H1 (cell line): ENCODE measurements at regions not wholly inside any gene's neighbourhood (a gene's known extent, or its start where the extent isn't known, plus 50 kb on each side); places are given as distances from the start of the nearest gene placed in this dataset.
A peak's percentile ranks its signal among the peaks of the same experiment; 100 is the strongest.

ENCODE experiments used
- CTCF ChIA-PET: fragments of 300-600 bp; sonication (Branson Sonifier 250); formaldehyde crosslinking; loops from one replicate; lab custom pipeline; 2021; ENCODE audit not compliant: partially characterized antibody; lab: Charles Lee
- POLR2A ChIA-PET: fragments of 300-600 bp; sonication (Branson Sonifier 250); formaldehyde crosslinking; loops from one replicate; lab custom pipeline; 2021; ENCODE audit warnings: inconsistent platforms; ENCODE audit not compliant: partially characterized antibody; lab: Charles Lee
- DNase-seq, 2 experiments: peaks; one replicate each; pipeline versions ENCODE4 v3.0.0 to v3.0.0-alpha.2; 2010 to 2022; ENCODE audit warnings: low spot score in 2 of 2, low read depth in 1 of 2, mixed read lengths in 1 of 2
- FAIRE-seq: peaks from 2 replicates; lab custom pipeline; 2011; peaks lifted over from hg19 to GRCh38; lab: Jason Lieb, UNC
- H2AFZ ChIP-seq: 2 replicates; pipeline ENCODE4 v1.8.1; 2012; ENCODE audit warnings: low read length, inconsistent platforms
- H2AK5ac ChIP-seq: 2 replicates; pipeline ENCODE4 v1.6.1; 2013; ENCODE audit warnings: low read depth, low read length
- H2BK120ac ChIP-seq: replicated peaks from 2 replicates; pipeline ENCODE3; 2013; ENCODE audit warnings: low read depth, low read length, inconsistent platforms
- H2BK12ac ChIP-seq: 2 replicates; pipeline ENCODE4 v1.6.1; 2013; ENCODE audit warnings: low read depth, low read length
- H2BK15ac ChIP-seq: 2 replicates; pipeline ENCODE4 v1.6.1; 2013; ENCODE audit warnings: low read length
- H2BK20ac ChIP-seq: 2 replicates; pipeline ENCODE4 v1.6.1; 2013; ENCODE audit warnings: low read length
- H2BK5ac ChIP-seq: 2 replicates; pipeline ENCODE4 v1.6.1; 2013; ENCODE audit warnings: low read depth, low read length
- H3K14ac ChIP-seq: 2 replicates; pipeline ENCODE4 v1.6.1; 2013; ENCODE audit warnings: inconsistent platforms; ENCODE audit not compliant: insufficient read length
- H3K18ac ChIP-seq: 2 replicates; pipeline ENCODE4 v1.6.1; 2013; ENCODE audit warnings: low read length; ENCODE audit errors: extremely low read depth
- H3K23ac ChIP-seq: 2 replicates; pipeline ENCODE4 v1.6.1; 2013; ENCODE audit warnings: inconsistent platforms; ENCODE audit not compliant: insufficient read length
- H3K23me2 ChIP-seq: 2 replicates; pipeline ENCODE4 v1.6.1; 2013; ENCODE audit warnings: low read depth, low read length
- H3K27ac ChIP-seq: 2 replicates; pipeline ENCODE4 v1.6.1; 2011; ENCODE audit warnings: low read depth, low read length, inconsistent platforms
- H3K27me3 ChIP-seq, 4 experiments: replicated peaks in 1 of 4; 1 replicate in 1 of 4; 2 replicates in 3 of 4; pipeline versions ENCODE4 v1.6.1 to v1.8.1; 2011 to 2013; ENCODE audit warnings: low read length in 3 of 4, mild to moderate bottlenecking in 3 of 4, inconsistent platforms in 2 of 4, mixed read lengths in 2 of 4, moderate library complexity in 1 of 4; ENCODE audit not compliant: control insufficient read depth in 3 of 4, insufficient read depth in 3 of 4; ENCODE audit errors: extremely low read depth in 1 of 4
- H3K36me3 ChIP-seq, 4 experiments: 2 replicates each; pipeline versions ENCODE4 v1.6.1 to v1.8.1; 2011 to 2013; ENCODE audit warnings: mild to moderate bottlenecking in 4 of 4, low read length in 3 of 4, moderate library complexity in 2 of 4, control low read depth in 1 of 4, inconsistent platforms in 1 of 4; ENCODE audit not compliant: insufficient read depth in 4 of 4, control insufficient read depth in 2 of 4
- H3K4ac ChIP-seq: replicated peaks from 2 replicates; pipeline ENCODE3; 2013; ENCODE audit warnings: low read length, low read depth, mixed read lengths, inconsistent platforms; ENCODE audit not compliant: insufficient read length
- H3K4me1 ChIP-seq, 4 experiments: replicated peaks in 1 of 4; 1 replicate in 1 of 4; 2 replicates in 3 of 4; pipeline versions ENCODE4 v1.6.1 to v1.8.1; 2011 to 2013; ENCODE audit warnings: low read length in 3 of 4, inconsistent platforms in 2 of 4, mixed read lengths in 1 of 4; ENCODE audit not compliant: insufficient read depth in 4 of 4, control insufficient read depth in 3 of 4
- H3K4me2 ChIP-seq, 2 experiments: 2 replicates each; pipeline versions ENCODE4 v1.6.1 to v1.8.1; 2011 to 2013; ENCODE audit warnings: low read depth in 2 of 2, low read length in 2 of 2, control low read depth in 1 of 2, inconsistent platforms in 1 of 2, mild to moderate bottlenecking in 1 of 2; ENCODE audit not compliant: insufficient read depth in 1 of 2
- H3K4me3 ChIP-seq, 4 experiments: fragments of 200-600, 300-600 bp in 1 of 4; sonication (generic), shearing (Covaris generic), sonication (Bioruptor Twin) in 1 of 4; 2 replicates each; pipeline versions ENCODE4 v1.5.1 to v1.8.1; 2011 to 2016; ENCODE audit warnings: low read length in 4 of 4, low read depth in 3 of 4, control low read depth in 2 of 4, inconsistent platforms in 2 of 4, mild to moderate bottlenecking in 2 of 4, mixed read lengths in 1 of 4, moderate library complexity in 1 of 4; ENCODE audit not compliant: insufficient read depth in 2 of 4; ENCODE audit errors: extremely low read depth in 1 of 4
- H3K56ac ChIP-seq: replicated peaks from 2 replicates; pipeline ENCODE3; 2013; ENCODE audit warnings: low read depth, mild to moderate bottlenecking, mixed read lengths, low read length, inconsistent platforms; ENCODE audit not compliant: insufficient read length
- H3K79me1 ChIP-seq: 2 replicates; pipeline ENCODE4 v1.6.1; 2013; ENCODE audit warnings: low read depth, low read length, control low read depth
- H3K79me2 ChIP-seq, 2 experiments: 2 replicates each; pipeline versions ENCODE4 v1.6.1 to v1.8.1; 2012 to 2013; ENCODE audit warnings: low read length in 2 of 2, mild to moderate bottlenecking in 2 of 2, inconsistent platforms in 1 of 2; ENCODE audit not compliant: insufficient read depth in 2 of 2, control insufficient read depth in 1 of 2
- H3K9ac ChIP-seq, 4 experiments: replicated peaks in 1 of 4; 1 replicate in 1 of 4; 2 replicates in 3 of 4; pipeline versions ENCODE4 v1.6.1 to v1.8.1; 2011 to 2013; ENCODE audit warnings: low read depth in 3 of 4, low read length in 3 of 4, control low read depth in 2 of 4, mild to moderate bottlenecking in 2 of 4, moderate library complexity in 2 of 4, inconsistent platforms in 1 of 4; ENCODE audit errors: extremely low read depth in 1 of 4
- H3K9me3 ChIP-seq, 2 experiments: 2 replicates each; pipeline versions ENCODE4 v1.6.1 to v1.8.1; 2012 to 2013; ENCODE audit warnings: mild to moderate bottlenecking in 2 of 2, moderate library complexity in 2 of 2, control low read depth in 1 of 2, inconsistent platforms in 1 of 2, low read depth in 1 of 2, low read length in 1 of 2, mixed read lengths in 1 of 2; ENCODE audit not compliant: insufficient read depth in 2 of 2
- H4K20me1 ChIP-seq, 2 experiments: replicated peaks in 1 of 2; 2 replicates each; pipeline versions ENCODE3 to v1.8.1; 2011 to 2013; ENCODE audit warnings: inconsistent platforms in 2 of 2, low read length in 2 of 2, mild to moderate bottlenecking in 1 of 2; ENCODE audit not compliant: insufficient read depth in 2 of 2, control insufficient read depth in 1 of 2
- H4K5ac ChIP-seq: 2 replicates; pipeline ENCODE4 v1.6.1; 2013; ENCODE audit warnings: low read length, low read depth, mixed read lengths, inconsistent platforms; ENCODE audit not compliant: insufficient read length
- H4K8ac ChIP-seq: 2 replicates; pipeline ENCODE4 v1.8.0; 2013; ENCODE audit warnings: mild to moderate bottlenecking, moderate library complexity, low read length, inconsistent platforms; ENCODE audit not compliant: insufficient read depth; ENCODE audit errors: extremely low read depth
- H4K91ac ChIP-seq: replicated peaks from 2 replicates; pipeline ENCODE3; 2013; ENCODE audit warnings: low read length, mixed read lengths, inconsistent platforms; ENCODE audit not compliant: insufficient read length
- CBX5 ChIP-seq: fragments of 300-800, 300-1000 bp; sonication (generic); IDR thresholded peaks from 2 replicates; pipeline ENCODE4 v1.7.1; 2016; ENCODE audit warnings: antibody characterized with exemption, low read length, low read depth
- CHD1 ChIP-seq: IDR thresholded peaks from 2 replicates; pipeline ENCODE4 v1.6.1; 2012; ENCODE audit warnings: low read depth, low read length, improper control_type of control experiment
- EGR1 ChIP-seq: IDR thresholded peaks from 2 replicates; pipeline ENCODE4 v1.6.1; 2011; ENCODE audit warnings: low read depth, low read length, borderline replicate concordance
- FOSL1 ChIP-seq: IDR thresholded peaks from 2 replicates; pipeline ENCODE4 v1.6.1; 2011; ENCODE audit warnings: mild to moderate bottlenecking, low read depth, low read length, moderate library complexity; ENCODE audit not compliant: insufficient read depth
- MAFK ChIP-seq: IDR thresholded peaks from 2 replicates; pipeline ENCODE4 v1.6.1; 2012; ENCODE audit warnings: low read depth, mild to moderate bottlenecking, improper control_type of control experiment, low read length
- RFX5 ChIP-seq: IDR thresholded peaks from 2 replicates; pipeline ENCODE4 v1.6.1; 2011; ENCODE audit warnings: low read depth, low read length, improper control_type of control experiment, borderline replicate concordance
- SIN3A ChIP-seq, 2 experiments: IDR thresholded peaks in 1 of 2; conservative IDR thresholded peaks in 1 of 2; 2 replicates each; pipeline ENCODE4 v1.6.1; 2011 to 2012; ENCODE audit warnings: low read length in 2 of 2, improper control_type of control experiment in 1 of 2, low read depth in 1 of 2, mild to moderate bottlenecking in 1 of 2
- SRF ChIP-seq: IDR thresholded peaks from 2 replicates; pipeline ENCODE4 v1.6.1; 2011; ENCODE audit warnings: mild to moderate bottlenecking, low read depth, low read length, moderate library complexity
- WGBS, 2 experiments: shearing (Covaris generic) in 1 of 2; methylation state at CpG; one replicate each; pipeline versions ENCODE4 v1.1.6 to v1.1.7; 2013 to 2015; ENCODE audit warnings: low lambda C conversion rate in 2 of 2, mixed read lengths in 2 of 2, inconsistent platforms in 1 of 2, low coverage in 1 of 2, missing lambda C conversion rate in 1 of 2; ENCODE audit not compliant: insufficient replicate concordance in 2 of 2, insufficient coverage in 1 of 2, insufficient read length in 1 of 2; ENCODE audit errors: extremely low coverage in 1 of 2, missing lambda C conversion rate in 1 of 2; 5-methylcytosine and 5-hydroxymethylcytosine counted together
- TF ChIP-seq, protein P1 (sequence below), 3 experiments: IDR thresholded peaks; 1 replicate in 2 of 3; 2 replicates in 1 of 3; pipeline versions ENCODE4 v1.5.1 to v1.6.1; 2011; ENCODE audit warnings: low read length in 3 of 3, mild to moderate bottlenecking in 3 of 3, inconsistent platforms in 2 of 3, low read depth in 1 of 3, moderate library complexity in 1 of 3; ENCODE audit not compliant: insufficient read depth in 1 of 3; ENCODE audit errors: control extremely low read depth in 1 of 3
- TF ChIP-seq, protein P2 (sequence below): IDR thresholded peaks from 2 replicates; pipeline ENCODE4 v1.6.1; 2012; ENCODE audit warnings: inconsistent platforms

DNA sequence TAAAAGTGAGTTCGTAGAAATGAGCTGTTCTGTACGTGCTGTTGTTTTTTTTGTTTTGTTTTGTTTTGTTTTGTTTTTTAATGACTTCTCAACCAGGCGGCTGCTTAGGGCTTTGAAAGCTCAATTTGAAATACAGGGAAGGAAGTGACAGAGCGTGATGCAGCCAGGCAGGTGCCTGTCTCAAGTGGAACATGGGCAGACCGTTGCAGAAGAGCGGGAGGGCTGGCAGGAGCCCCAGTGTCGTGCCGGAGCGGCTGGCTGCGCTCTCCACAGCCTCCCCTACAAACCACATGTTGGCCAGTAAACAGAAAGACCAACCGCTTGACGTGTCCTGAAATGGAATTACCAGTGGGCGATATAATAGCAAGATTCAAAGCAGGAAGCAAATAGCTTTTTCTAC, 164.9 kb upstream of the RREB1 start:
- H3K4me3 ChIP-seq = no peak overlapping the region
- DNase-seq = no peak

More for the DNA sequence above, 164.9 kb upstream of the RREB1 start:
- 82% methylated on average over 13 of the region's 13 CpGs; no CpG with 5 or more reads in 1 of the 2 experiments for WGBS, 2 experiments
- H3K79me2 ChIP-seq = no peaks in the 10 kb centered on the region
- 0 out of 2 replicates have a peak overlapping the region, but pooled peaks have one; percentile 51 for H4K8ac ChIP-seq
- no peak overlapping the region for H3K9ac ChIP-seq
- H3K56ac ChIP-seq = no peak overlapping the region
- no peaks in the 10 kb centered on the region for H3K9me3 ChIP-seq
- H4K91ac ChIP-seq = no peak overlapping the region
- no peak overlapping the region for H2BK12ac ChIP-seq
- H2BK5ac ChIP-seq = no peak overlapping the region
- H3K14ac ChIP-seq = no peak overlapping the region
- H3K36me3 ChIP-seq = no peaks in the 10 kb centered on the region
- no peak overlapping the region for H4K5ac ChIP-seq
- no peak overlapping the region for H3K27ac ChIP-seq
- H3K27me3 ChIP-seq = no peaks in the 10 kb centered on the region
- no peak overlapping the region for H2BK120ac ChIP-seq
- FAIRE-seq = peak; percentile 13
- H3K4me2 ChIP-seq = no peak overlapping the region
- 0 out of 2 replicates have a peak overlapping the region, but pooled peaks have one; percentile 16 for H2AFZ ChIP-seq
- CTCF ChIA-PET = interaction anchor here (0.6 to 1.2 kb wide), 5 partner anchors 10 to 281 kb away, joined by 3 to 5 read pairs (median 3); no protein-coding TSS in a partner anchor
- no peak overlapping the region for H3K18ac ChIP-seq
- H4K20me1 ChIP-seq = no peaks in the 10 kb centered on the region
- no peaks in the 10 kb centered on the region for H3K79me1 ChIP-seq
- no peak overlapping the region for H2BK15ac ChIP-seq
- no peak overlapping the region for H2AK5ac ChIP-seq
- POLR2A ChIA-PET = interaction anchor here (1.1 kb wide), 1 partner anchor 164 kb away, joined by 3 read pairs; no protein-coding TSS in a partner anchor
- TF ChIP-seq SIN3A (conservative IDR thresholded peaks at IDR 0.05 in 1 of 2, IDR thresholded peaks at IDR 0.05 in 1 of 2; ENCODE audit: low read depth in 1 of 2, low read length in 2 of 2) (no peak), EGR1 (no peak), CBX5 (no peak), FOSL1 (no peak), SRF (no peak), MAFK (no peak), RFX5 (no peak), CHD1 (no peak)
- TF ChIP-seq, protein P1, sequence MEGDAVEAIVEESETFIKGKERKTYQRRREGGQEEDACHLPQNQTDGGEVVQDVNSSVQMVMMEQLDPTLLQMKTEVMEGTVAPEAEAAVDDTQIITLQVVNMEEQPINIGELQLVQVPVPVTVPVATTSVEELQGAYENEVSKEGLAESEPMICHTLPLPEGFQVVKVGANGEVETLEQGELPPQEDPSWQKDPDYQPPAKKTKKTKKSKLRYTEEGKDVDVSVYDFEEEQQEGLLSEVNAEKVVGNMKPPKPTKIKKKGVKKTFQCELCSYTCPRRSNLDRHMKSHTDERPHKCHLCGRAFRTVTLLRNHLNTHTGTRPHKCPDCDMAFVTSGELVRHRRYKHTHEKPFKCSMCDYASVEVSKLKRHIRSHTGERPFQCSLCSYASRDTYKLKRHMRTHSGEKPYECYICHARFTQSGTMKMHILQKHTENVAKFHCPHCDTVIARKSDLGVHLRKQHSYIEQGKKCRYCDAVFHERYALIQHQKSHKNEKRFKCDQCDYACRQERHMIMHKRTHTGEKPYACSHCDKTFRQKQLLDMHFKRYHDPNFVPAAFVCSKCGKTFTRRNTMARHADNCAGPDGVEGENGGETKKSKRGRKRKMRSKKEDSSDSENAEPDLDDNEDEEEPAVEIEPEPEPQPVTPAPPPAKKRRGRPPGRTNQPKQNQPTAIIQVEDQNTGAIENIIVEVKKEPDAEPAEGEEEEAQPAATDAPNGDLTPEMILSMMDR (IDR thresholded peaks at IDR 0.05; ENCODE audit: control extremely low read depth in 1 of 3, insufficient read depth in 1 of 3, low read depth in 1 of 3, low read length in 3 of 3) = no peak
- TF ChIP-seq, protein P2, sequence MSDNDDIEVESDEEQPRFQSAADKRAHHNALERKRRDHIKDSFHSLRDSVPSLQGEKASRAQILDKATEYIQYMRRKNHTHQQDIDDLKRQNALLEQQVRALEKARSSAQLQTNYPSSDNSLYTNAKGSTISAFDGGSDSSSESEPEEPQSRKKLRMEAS = no peak
- H3K23me2 ChIP-seq = no peaks in the 10 kb centered on the region
- no peak overlapping the region for H2BK20ac ChIP-seq
- no peak overlapping the region for H3K23ac ChIP-seq
- no peak overlapping the region for H3K4ac ChIP-seq
- H3K4me1 ChIP-seq = peaks cover 0 to 5% (median 1%) of the 10 kb centered on the region in 4 experiments; a peak in 1 of 7 replicates
